ENCODE measurements at regions not wholly inside any gene's neighbourhood (a gene's known extent, or its start where the extent isn't known, plus 50 kb on each side); places are given as distances from the start of the nearest gene placed in this dataset.

- TF ChIP-seq CTCF (IDR thresholded peaks at IDR 0.05) = no peak
- H3K9me3 ChIP-seq = no peaks in the 10 kb centered on the region
- H3K4me1 ChIP-seq (ENCODE audit: low read depth) = no peaks in the 10 kb centered on the region
- intact Hi-C loops (cut with DNase I, micrococcal nuclease) = no loop called here
- H3K4me3 ChIP-seq = no peak overlapping the region
- ATAC-seq (no peak), DNase-seq (no peak)
- H3K36me3 ChIP-seq (ENCODE audit: low read depth) = no peaks in the 10 kb centered on the region
These were observed 127.3 kb upstream of the SRD5A2 start for GRCh38 chr2:31707992-31708391.

- Histone ChIP-seq H3K4me3 (no peak overlapping the region), H3K36me3 (ENCODE audit: low read depth) (no peaks in the 10 kb centered on the region), H3K9me3 (no peaks in the 10 kb centered on the region), H3K4me1 (ENCODE audit: low read depth) (no peaks in the 10 kb centered on the region)
- no peak for ATAC-seq
- DNase-seq = no peak
- intact Hi-C loops (cut with DNase I, micrococcal nuclease) = no loop called here
- no peak for TF ChIP-seq CTCF (IDR thresholded peaks at IDR 0.05)
These were observed 123.9 kb upstream of the SRD5A2 start for GRCh38 chr2:31704561-31705212.

GRCh38 chr2:31703253-31703652 is 122.5 kb upstream of the SRD5A2 start:
- TF ChIP-seq CTCF (IDR thresholded peaks at IDR 0.05) = no peak
- ATAC-seq = no peak
- no peak for DNase-seq
- Histone ChIP-seq H3K4me1 (ENCODE audit: low read depth) (no peaks in the 10 kb centered on the region), H3K4me3 (no peak overlapping the region), H3K9me3 (peaks cover 11% of the 10 kb centered on the region), H3K36me3 (ENCODE audit: low read depth) (no peaks in the 10 kb centered on the region)
- intact Hi-C loops (cut with DNase I, micrococcal nuclease) = no loop called here

GRCh38 chr2:31698722-31699121 is 118.0 kb upstream of the SRD5A2 start:
- Histone ChIP-seq H3K4me1 (ENCODE audit: low read depth) (no peaks in the 10 kb centered on the region), H3K9me3 (peaks cover 41% of the 10 kb centered on the region), H3K36me3 (ENCODE audit: low read depth) (no peaks in the 10 kb centered on the region), H3K4me3 (no peak overlapping the region)
- DNase-seq = no peak
- TF ChIP-seq CTCF (IDR thresholded peaks at IDR 0.05) = no peak
- intact Hi-C loops (cut with DNase I, micrococcal nuclease) = no loop called here
- ATAC-seq = no peak

- Histone ChIP-seq H3K9me3 (peaks cover 65% of the 10 kb centered on the region), H3K4me1 (ENCODE audit: low read depth) (no peaks in the 10 kb centered on the region), H3K36me3 (ENCODE audit: low read depth) (no peaks in the 10 kb centered on the region), H3K4me3 (no peak overlapping the region)
- intact Hi-C loops (cut with DNase I, micrococcal nuclease) = no loop called here
- DNase-seq (no peak), ATAC-seq (no peak)
- no peak for TF ChIP-seq CTCF (IDR thresholded peaks at IDR 0.05)
These were observed 115.3 kb upstream of the SRD5A2 start for GRCh38 chr2:31696068-31696467.

- peaks cover 78% of the 10 kb centered on the region for H3K9me3 ChIP-seq
- no peak for ATAC-seq
- no peak overlapping the region for H3K4me3 ChIP-seq
- intact Hi-C loops (cut with DNase I, micrococcal nuclease) = no loop called here
- no peak for DNase-seq
- H3K4me1 ChIP-seq (ENCODE audit: low read depth) = no peaks in the 10 kb centered on the region
- no peak for TF ChIP-seq CTCF (IDR thresholded peaks at IDR 0.05)
- H3K36me3 ChIP-seq (ENCODE audit: low read depth) = no peaks in the 10 kb centered on the region
These were observed 113.7 kb upstream of the SRD5A2 start for GRCh38 chr2:31694444-31694843.

Data from mucosa of descending colon (tissue), 3 donors.